GM21619 (cell line): ENCODE measurements at regions not wholly inside any gene's neighbourhood (a gene's known extent, or its start where the extent isn't known, plus 50 kb on each side); places are given as distances from the start of the nearest gene placed in this dataset.
"Not testable (repeated sequence)": the region's sequence is repeated elsewhere in the genome, so short reads cannot be mapped to it uniquely, and the experiment has no call there.

Experiments
- ATAC-seq: cut with Tn5 transposase; IDR thresholded peaks from one replicate; pipeline ENCODE4 v1.9.1; 2021; ENCODE audit not compliant: unreplicated experiment

GRCh38 chr18:1270081-1270480 is 365.4 kb downstream of the ADCYAP1 start:
- no peak for ATAC-seq

- no peak for ATAC-seq
Measured at GRCh38 chr18:1273469-1273868, 368.8 kb downstream of the ADCYAP1 start.

DNA sequence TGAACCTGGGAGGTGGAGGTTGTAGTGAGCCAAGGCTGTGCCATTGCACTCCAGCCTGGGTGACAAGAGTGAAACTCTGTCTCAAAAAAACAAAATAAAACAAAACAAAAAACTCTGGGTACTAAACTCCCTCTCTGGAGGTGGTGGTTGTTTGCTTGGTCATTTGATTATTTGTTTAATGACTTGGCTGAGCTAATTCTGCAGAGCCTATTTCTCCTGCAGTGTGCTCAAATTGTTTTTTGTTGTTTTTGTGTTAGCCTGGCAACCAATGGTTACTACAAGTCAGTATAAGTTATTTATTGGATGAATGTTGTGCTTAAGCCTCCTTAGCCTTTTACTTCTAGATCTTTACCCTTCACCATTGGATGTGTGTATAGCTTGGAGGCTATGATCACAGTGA is 387.5 kb downstream of the ADCYAP1 start:
- no peak for ATAC-seq

DNA sequence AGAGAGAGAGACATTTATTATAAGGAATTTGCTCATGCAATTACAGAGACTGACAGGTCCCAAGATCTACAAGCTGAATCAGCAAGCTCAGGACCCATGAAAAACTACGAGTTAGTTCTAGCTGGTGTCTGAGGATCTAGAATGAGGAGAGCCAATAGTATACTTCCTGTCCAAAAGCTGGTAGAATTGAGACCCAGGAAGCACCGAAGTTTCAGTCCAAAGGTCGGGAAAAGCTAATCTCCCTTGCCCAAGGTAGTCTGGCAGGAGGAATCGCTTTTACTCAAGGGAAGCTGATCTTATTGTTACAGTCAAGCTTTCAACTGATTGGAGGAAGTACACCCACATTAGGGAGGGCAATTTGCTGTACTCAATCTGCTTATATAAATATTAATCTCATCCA is 389.6 kb downstream of the ADCYAP1 start:
- ATAC-seq = no peak

- no peak for ATAC-seq
Measured at GRCh38 chr18:1296237-1296636, 391.6 kb downstream of the ADCYAP1 start.

DNA sequence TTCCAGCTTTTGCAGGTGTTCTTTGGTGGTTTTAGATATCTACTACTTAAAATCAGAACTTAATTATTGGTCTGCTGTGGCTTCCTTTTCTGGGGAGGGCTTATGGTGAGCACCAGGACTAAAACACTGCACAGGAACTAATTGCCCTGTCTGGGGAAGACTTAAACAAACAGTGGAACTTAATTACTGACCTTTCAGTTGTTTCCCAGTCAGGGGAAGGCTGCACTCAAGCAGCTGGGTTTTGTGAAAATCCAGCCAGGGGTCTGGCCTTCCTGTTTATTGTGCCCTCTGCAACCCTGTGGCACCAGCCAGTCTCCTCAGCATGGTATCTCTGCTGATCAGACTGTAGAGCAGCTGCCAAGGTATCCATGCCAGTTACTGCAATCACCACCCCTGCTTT is 398.2 kb downstream of the ADCYAP1 start:
- no peak for ATAC-seq

GRCh38 chr18:1304392-1304992 is 399.8 kb downstream of the ADCYAP1 start:
- ATAC-seq = no peak

DNA sequence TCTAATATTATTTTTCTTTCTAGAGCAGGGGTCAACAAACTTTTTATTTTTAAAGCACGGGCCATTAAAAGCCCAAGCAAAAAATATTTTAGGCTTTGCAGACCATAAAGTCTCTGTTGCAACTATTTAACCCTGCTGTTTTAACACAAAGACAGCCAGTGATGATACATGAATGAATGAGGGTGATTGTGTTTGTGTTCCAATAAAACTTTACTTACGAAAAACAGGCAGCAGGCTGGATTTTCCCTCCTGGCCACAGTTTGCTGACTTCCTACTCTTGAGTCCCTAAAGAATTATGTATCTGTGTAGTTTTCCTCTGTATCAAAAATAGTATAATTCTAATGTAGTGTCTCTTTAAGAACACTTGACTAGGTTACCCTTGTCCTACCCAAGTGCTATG is 402.0 kb downstream of the ADCYAP1 start:
- no peak for ATAC-seq

- ATAC-seq = no peak
Measured at GRCh38 chr18:1308686-1309085, 404.0 kb downstream of the ADCYAP1 start.

DNA sequence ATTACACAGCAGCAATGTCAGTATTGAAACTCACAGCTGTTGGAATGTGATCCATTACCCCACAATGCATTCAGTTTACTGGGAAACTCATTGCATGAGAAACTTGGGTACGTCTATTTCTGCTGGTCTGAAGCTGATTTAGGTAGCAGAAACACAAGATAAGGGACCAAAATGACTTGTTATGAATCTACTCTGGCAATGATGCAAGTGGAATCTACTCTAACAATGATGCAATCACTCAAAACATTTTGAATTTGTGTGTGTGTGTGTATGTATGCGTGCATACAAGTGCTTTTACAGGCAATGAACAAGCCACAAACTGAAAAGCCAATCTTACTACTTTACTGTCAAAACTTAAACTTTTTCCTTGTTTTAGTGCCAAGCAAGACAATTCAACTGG is 406.7 kb downstream of the ADCYAP1 start:
- no peak for ATAC-seq

DNA sequence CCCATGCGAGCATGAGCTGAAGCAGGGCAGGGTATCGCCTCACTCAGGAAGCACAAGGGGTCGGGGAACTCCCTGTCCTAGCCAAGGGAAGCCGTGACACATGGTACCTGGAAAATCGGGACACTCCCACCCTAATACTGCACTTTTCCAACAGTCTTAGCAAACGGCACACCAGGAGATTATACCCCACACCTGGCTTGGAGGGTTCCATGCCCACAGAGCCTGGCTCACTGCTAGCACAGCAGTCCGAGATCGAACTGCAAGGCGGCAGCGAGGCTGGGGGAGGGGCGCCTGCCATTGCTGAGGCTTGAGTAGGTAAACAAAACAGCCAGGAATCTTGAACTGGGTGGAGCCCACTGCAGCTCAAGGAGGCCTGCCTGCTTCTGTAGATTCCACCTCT is 430.7 kb downstream of the ADCYAP1 start:
- not testable (repeated sequence) for ATAC-seq

- ATAC-seq = no peak
Measured at GRCh38 chr18:1350931-1351450, 446.3 kb downstream of the ADCYAP1 start.

- ATAC-seq = no peak
Measured at GRCh38 chr18:1353025-1353424, 448.4 kb downstream of the ADCYAP1 start.

- ATAC-seq = no peak
Measured at GRCh38 chr18:1357724-1358123, 453.1 kb downstream of the ADCYAP1 start.

GRCh38 chr18:1361936-1362335 is 457.3 kb downstream of the ADCYAP1 start:
- ATAC-seq = no peak

DNA sequence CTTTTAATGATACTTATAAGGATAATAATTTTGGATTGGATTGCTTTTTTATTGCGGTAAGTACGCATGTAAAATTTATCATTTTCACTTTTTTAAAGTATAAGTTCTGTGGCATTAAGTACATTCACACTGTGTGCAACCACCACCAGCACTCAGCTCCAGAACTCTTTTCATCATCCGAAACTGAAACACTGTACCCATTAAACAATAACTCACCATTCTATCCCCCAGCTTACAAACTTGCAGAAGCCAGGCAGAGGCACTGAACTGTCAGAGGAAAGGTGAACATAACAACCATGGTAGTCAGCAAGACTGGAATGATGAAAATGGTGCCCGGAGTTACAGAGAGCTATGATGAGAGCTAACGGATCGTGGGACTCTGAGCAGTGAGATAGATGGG is 465.9 kb downstream of the ADCYAP1 start:
- no peak for ATAC-seq

DNA sequence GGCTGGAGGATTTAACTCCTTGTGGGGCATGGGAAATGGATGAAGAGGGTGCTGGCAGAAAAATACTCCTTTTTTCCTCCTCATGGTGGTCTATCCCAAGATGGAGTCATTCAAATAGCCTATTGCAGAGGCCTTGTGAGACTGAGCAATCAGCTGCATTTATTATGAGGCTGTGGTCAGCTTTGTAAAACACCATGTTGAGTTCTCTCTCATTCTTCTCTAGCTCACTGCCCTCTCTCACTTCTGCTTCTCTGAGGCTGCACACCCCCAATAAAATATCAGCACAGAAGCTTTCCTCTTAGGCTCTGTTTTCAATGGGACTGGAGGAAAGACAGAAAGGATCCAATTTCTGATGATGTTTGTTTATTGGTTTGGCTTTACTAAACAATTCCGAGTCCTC is 467.1 kb downstream of the ADCYAP1 start:
- no peak for ATAC-seq

DNA sequence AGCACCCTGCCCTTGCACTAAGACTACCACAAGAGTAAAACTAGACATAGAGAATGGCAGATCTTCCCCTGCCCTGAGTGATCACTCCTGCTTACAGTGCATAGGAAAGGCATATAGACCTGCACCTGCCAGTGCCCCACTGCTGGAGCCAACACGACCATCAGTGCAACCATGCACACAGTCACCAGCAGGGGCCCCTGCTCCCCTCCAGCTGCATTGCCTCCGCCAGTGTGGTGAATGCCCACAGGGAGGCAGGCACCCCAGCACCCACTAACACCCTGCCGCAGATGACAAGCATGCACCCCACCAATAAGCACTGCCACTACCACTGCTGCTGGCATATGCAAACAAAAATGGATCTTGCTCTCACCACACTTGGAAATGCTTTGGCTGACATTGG is 478.8 kb downstream of the ADCYAP1 start:
- ATAC-seq = no peak

DNA sequence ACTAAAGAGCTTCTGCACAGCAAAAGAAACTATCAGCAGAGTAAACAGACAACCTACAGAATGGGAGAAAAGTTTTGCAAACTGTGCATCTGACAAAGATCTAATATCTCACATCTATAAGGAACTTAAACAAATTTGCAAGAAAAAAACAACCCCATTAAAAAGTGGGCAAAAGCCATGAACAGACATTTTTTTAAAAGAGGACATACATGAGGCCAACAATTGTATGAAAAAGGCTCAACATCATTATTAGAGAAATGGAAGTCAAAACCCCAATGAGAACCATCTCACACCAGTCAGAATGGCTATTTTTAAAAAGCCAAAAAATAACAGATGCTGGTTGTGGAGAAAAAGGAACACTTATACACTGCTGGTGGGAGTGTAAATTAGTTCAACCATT is 483.8 kb downstream of the ADCYAP1 start:
- ATAC-seq = not testable (repeated sequence)

- ATAC-seq = no peak
Measured at GRCh38 chr18:1392046-1392445, 487.4 kb downstream of the ADCYAP1 start.

DNA sequence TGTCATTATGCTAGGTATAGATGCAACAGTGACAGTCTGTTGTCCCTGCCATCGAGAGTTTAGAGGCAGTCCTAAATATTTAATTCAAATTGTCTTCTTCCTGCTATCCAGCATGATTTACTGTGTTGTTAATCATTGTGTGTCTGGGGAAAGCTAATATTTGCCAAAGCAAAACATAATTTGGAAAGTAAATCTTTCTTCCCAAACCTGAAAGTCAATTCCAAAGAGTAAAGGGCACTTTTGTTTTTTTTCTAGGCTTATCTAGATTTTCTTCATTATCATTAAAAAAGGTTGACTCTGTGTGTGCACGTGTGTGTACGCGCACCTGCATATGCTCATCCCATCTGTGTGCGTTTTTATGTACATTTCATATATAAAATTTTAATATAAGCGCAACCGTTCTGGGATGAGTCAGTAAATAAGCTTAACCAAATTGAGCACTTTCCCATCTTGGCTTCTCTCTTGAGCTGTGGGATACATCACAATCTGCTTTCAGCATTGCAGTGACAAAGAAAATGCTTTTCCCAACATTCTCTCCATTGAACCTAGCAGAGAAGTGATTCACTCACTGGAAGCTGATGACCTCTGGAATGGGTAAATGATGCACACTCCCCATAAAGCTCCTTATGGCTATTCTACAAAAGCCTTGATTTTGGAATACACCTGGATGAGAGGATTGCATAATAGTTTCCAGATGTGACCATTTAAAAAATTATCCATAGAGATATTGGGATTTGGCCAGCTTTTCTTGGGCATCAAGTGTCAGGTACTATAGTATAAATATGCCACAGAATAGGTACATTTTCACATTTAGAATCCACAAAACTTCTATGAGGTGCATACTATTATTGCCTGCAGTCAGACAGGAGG is 488.4 kb downstream of the ADCYAP1 start:
- no peak for ATAC-seq

DNA sequence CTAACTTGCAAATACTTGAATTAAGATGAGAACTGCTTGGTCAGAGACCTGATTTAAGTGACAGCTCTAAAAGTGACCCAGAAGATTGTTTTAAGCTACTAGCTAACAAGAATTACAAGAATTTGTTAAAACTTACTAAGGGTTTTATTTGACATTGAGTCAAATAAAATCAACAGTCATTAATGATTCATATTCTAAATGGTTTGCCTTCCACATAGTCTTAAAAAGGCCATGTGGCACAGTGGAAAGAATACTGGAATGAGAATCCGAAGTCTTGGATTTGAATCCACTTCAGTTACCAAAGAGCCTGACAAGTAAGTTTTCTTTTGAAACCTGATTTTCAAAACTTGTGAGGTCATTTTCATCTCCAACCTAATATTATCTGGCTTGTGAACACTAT is 489.3 kb downstream of the ADCYAP1 start:
- no peak for ATAC-seq
